DND-41 (cell line): ENCODE measurements at regions not wholly inside any gene's neighbourhood (a gene's known extent, or its start where the extent isn't known, plus 50 kb on each side); places are given as distances from the start of the nearest gene placed in this dataset.

Experiments used
- ATAC-seq: fragments of 200-7000 bp; cut with Tn5 transposase; 3 replicates; pipeline ENCODE4 v1.9.1; 2021; ENCODE audit warnings: low read depth; ENCODE audit not compliant: insufficient read depth
- DNase-seq: peaks from one replicate; pipeline ENCODE4 v3.0.0-alpha.2; 2020
- H2AFZ ChIP-seq: 2 replicates; pipeline ENCODE4 v1.6.0; 2012; ENCODE audit warnings: low read depth, low read length
- H3K27ac ChIP-seq: 2 replicates; pipeline ENCODE4 v1.5.1; 2012; ENCODE audit warnings: low read length, inconsistent platforms
- H3K27me3 ChIP-seq: fragments of 200-600 bp; sonication (generic); 2 replicates; pipeline ENCODE4 v1.6.0; 2012; ENCODE audit warnings: low read length, mild to moderate bottlenecking, inconsistent platforms; ENCODE audit not compliant: insufficient read depth, poor library complexity
- H3K36me3 ChIP-seq: 2 replicates; pipeline ENCODE4 v1.5.1; 2012; ENCODE audit warnings: low read length, inconsistent platforms; ENCODE audit not compliant: insufficient read depth
- H3K4me1 ChIP-seq: 2 replicates; pipeline ENCODE4 v1.5.1; 2012; ENCODE audit warnings: mild to moderate bottlenecking, low read length; ENCODE audit not compliant: insufficient read depth
- H3K4me2 ChIP-seq: 2 replicates; pipeline ENCODE4 v1.6.0; 2012; ENCODE audit warnings: mild to moderate bottlenecking, moderate library complexity, low read length, inconsistent platforms; ENCODE audit not compliant: insufficient read depth
- H3K4me3 ChIP-seq, 2 experiments: fragments of 200-600 bp in 1 of 2; shearing (Covaris generic) in 1 of 2; 2 replicates each; pipeline ENCODE4 v1.5.1; 2012 to 2016; ENCODE audit warnings: inconsistent platforms in 2 of 2, low read length in 2 of 2, mild to moderate bottlenecking in 2 of 2, low read depth in 1 of 2, moderate library complexity in 1 of 2
- H3K79me2 ChIP-seq: 2 replicates; pipeline ENCODE4 v1.6.0; 2012; ENCODE audit warnings: low read length, inconsistent platforms; ENCODE audit not compliant: insufficient read depth
- H3K9ac ChIP-seq: 2 replicates; pipeline ENCODE4 v1.6.0; 2012; ENCODE audit warnings: low read depth, mild to moderate bottlenecking, inconsistent platforms, low read length, moderate library complexity
- H3K9me3 ChIP-seq: 2 replicates; pipeline ENCODE4 v1.5.1; 2012; ENCODE audit warnings: low read length, moderate library complexity, mild to moderate bottlenecking, inconsistent platforms; ENCODE audit not compliant: insufficient read depth, severe bottlenecking
- H4K20me1 ChIP-seq: 2 replicates; pipeline ENCODE4 v1.6.0; 2012; ENCODE audit warnings: low read length; ENCODE audit not compliant: insufficient read depth
- CTCF ChIP-seq: IDR thresholded peaks from 2 replicates; pipeline ENCODE4 v1.5.1; 2012; ENCODE audit warnings: borderline replicate concordance, low read length, moderate library complexity, mild to moderate bottlenecking; ENCODE audit not compliant: poor library complexity, severe bottlenecking; ENCODE audit errors: extremely low read depth
- EZH2 ChIP-seq: IDR thresholded peaks from 3 replicates; pipeline ENCODE4 v1.6.1; 2012; ENCODE audit warnings: borderline replicate concordance, low read depth, mild to moderate bottlenecking, moderate library complexity, low read length, inconsistent platforms; ENCODE audit not compliant: severe bottlenecking

GRCh38 chr10:131737543-131738395, 163.0 kb upstream of the PPP2R2D start:
- Histone ChIP-seq H4K20me1 (no peaks in the 10 kb centered on the region; the same call in 1 of the 2 replicates), H3K4me3 (no peak overlapping the region), H3K4me2 (no peak overlapping the region), H2AFZ (no peak overlapping the region), H3K9ac (no peak overlapping the region), H3K27ac (no peak overlapping the region), H3K4me1 (no peaks in the 10 kb centered on the region), H3K79me2 (no peaks in the 10 kb centered on the region), H3K36me3 (no peaks in the 10 kb centered on the region), H3K27me3 (no peaks in the 10 kb centered on the region), H3K9me3 (no peaks in the 10 kb centered on the region)
- DNase-seq (no peak), ATAC-seq (no peak)
- no peak for TF ChIP-seq CTCF
- no peak for TF ChIP-seq EZH2

- no peaks in the 10 kb centered on the region for H3K4me1 ChIP-seq
- no peaks in the 10 kb centered on the region for H3K79me2 ChIP-seq
- no peaks in the 10 kb centered on the region; the same call in 1 of the 2 replicates for H4K20me1 ChIP-seq
- H3K27ac ChIP-seq, result no peak overlapping the region
- no peaks in the 10 kb centered on the region for H3K27me3 ChIP-seq
- no peaks in the 10 kb centered on the region for H3K9me3 ChIP-seq
- H2AFZ ChIP-seq, result no peak overlapping the region
- no peak for TF ChIP-seq CTCF
- TF ChIP-seq EZH2, result no peak
- DNase-seq, result no peak
- H3K4me3 ChIP-seq, result no peak overlapping the region
- H3K9ac ChIP-seq, result no peak overlapping the region
- no peaks in the 10 kb centered on the region for H3K36me3 ChIP-seq
- ATAC-seq, result no peak
- H3K4me2 ChIP-seq, result no peak overlapping the region
These were observed 162.4 kb upstream of the PPP2R2D start for GRCh38 chr10:131738396-131738735.

- no peaks in the 10 kb centered on the region for H3K36me3 ChIP-seq
- no peak overlapping the region for H3K4me2 ChIP-seq
These were observed 161.6 kb upstream of the PPP2R2D start for GRCh38 chr10:131739206-131739605.

More at GRCh38 chr10:131739206-131739605, 161.6 kb upstream of the PPP2R2D start:
- no peaks in the 10 kb centered on the region for H3K27me3 ChIP-seq
- TF ChIP-seq CTCF (no peak), EZH2 (no peak)
- H3K9ac ChIP-seq, result no peak overlapping the region
- H2AFZ ChIP-seq, result no peak overlapping the region
- ATAC-seq (no peak), DNase-seq (no peak)
- no peaks in the 10 kb centered on the region; the same call in 1 of the 2 replicates for H4K20me1 ChIP-seq
- H3K79me2 ChIP-seq, result no peaks in the 10 kb centered on the region
- no peak overlapping the region for H3K27ac ChIP-seq
- H3K4me1 ChIP-seq, result no peaks in the 10 kb centered on the region
- no peaks in the 10 kb centered on the region for H3K9me3 ChIP-seq
- no peak overlapping the region for H3K4me3 ChIP-seq
